SK-N-SH (cell line): ENCODE measurements at regions not wholly inside any gene's neighbourhood (a gene's known extent, or its start where the extent isn't known, plus 50 kb on each side); places are given as distances from the start of the nearest gene placed in this dataset.

Experiments
- CTCF ChIA-PET: fragments of 300-600, 350-600 bp; formaldehyde crosslinking; extraction: SDS; loops from one replicate; lab custom pipeline; 2021; lab: Yijun Ruan, JAX
- POLR2A ChIA-PET: fragments of 350-600 bp; sonication (Branson Sonifier 250); formaldehyde crosslinking; extraction: SDS; loops from one replicate; lab custom pipeline; 2020; ENCODE audit warnings: antibody characterized with exemption, inconsistent platforms; lab: Yijun Ruan, JAX
- DNase-seq: peaks from one replicate; pipeline ENCODE4 v3.0.0; 2012
- H2AFZ ChIP-seq: fragments of 200-600 bp; sonication (generic); 2 replicates; pipeline ENCODE4 v1.8.1; 2016; ENCODE audit warnings: antibody characterized with exemption, mild to moderate bottlenecking, low read depth
- H3F3A ChIP-seq: fragments of 200-600 bp; sonication (generic); replicated peaks from 2 replicates; pipeline ENCODE3; 2016; ENCODE audit warnings: antibody characterized with exemption, mild to moderate bottlenecking; ENCODE audit not compliant: insufficient read depth
- H3K27ac ChIP-seq, 2 experiments: fragments of 200-500 bp in 1 of 2; fragments of 200-600 bp in 1 of 2; sonication (Bioruptor generic) in 1 of 2; sonication (generic), shearing (Covaris generic) in 1 of 2; 2 replicates each; pipeline versions ENCODE4 v1.5.1 to v1.6.1; 2014 to 2016; ENCODE audit warnings: low read depth in 2 of 2, inconsistent platforms in 1 of 2, low read length in 1 of 2, mild to moderate bottlenecking in 1 of 2, mixed read lengths in 1 of 2
- H3K27me3 ChIP-seq: fragments of 200-600 bp; sonication (generic), shearing (Covaris generic); 2 replicates; pipeline ENCODE4 v1.6.1; 2016; ENCODE audit warnings: mixed run types; ENCODE audit not compliant: insufficient read depth
- H3K36me3 ChIP-seq, 2 experiments: fragments of 200-500 bp in 1 of 2; fragments of 200-600 bp in 1 of 2; sonication (Bioruptor generic) in 1 of 2; sonication (generic) in 1 of 2; replicated peaks in 1 of 2; 2 replicates each; pipeline versions ENCODE3 to v1.5.1; 2014 to 2016; ENCODE audit warnings: low read length in 1 of 2, mild to moderate bottlenecking in 1 of 2; ENCODE audit not compliant: insufficient read depth in 2 of 2, control insufficient read depth in 1 of 2
- H3K4me1 ChIP-seq, 2 experiments: fragments of 200-500 bp in 1 of 2; fragments of 200-600 bp in 1 of 2; sonication (Bioruptor generic) in 1 of 2; sonication (generic), shearing (Covaris generic) in 1 of 2; 2 replicates each; pipeline versions ENCODE4 v1.5.1 to v1.6.1; 2014 to 2016; ENCODE audit warnings: low read depth in 1 of 2, low read length in 1 of 2, mixed run types in 1 of 2; ENCODE audit not compliant: insufficient read depth in 2 of 2, control insufficient read depth in 1 of 2
- H3K4me2 ChIP-seq: fragments of 200-600 bp; sonication (generic), shearing (Covaris generic); 2 replicates; pipeline ENCODE4 v1.6.1; 2017; ENCODE audit warnings: mixed run types
- H3K4me3 ChIP-seq, 2 experiments: fragments of 200-500 bp in 1 of 2; fragments of 200-600 bp in 1 of 2; sonication (Bioruptor generic) in 1 of 2; sonication (generic), shearing (Covaris generic) in 1 of 2; 2 replicates each; pipeline versions ENCODE4 v1.5.1 to v1.8.1; 2014 to 2016; ENCODE audit warnings: low read depth in 2 of 2, inconsistent platforms in 1 of 2, low read length in 1 of 2, mild to moderate bottlenecking in 1 of 2, mixed read lengths in 1 of 2, moderate library complexity in 1 of 2
- H3K79me2 ChIP-seq: fragments of 200-600 bp; sonication (generic); 2 replicates; pipeline ENCODE4 v1.8.1; 2017; ENCODE audit warnings: mild to moderate bottlenecking; ENCODE audit not compliant: insufficient read depth
- H3K9ac ChIP-seq: fragments of 200-600 bp; sonication (generic); 2 replicates; pipeline ENCODE4 v1.6.1; 2017; ENCODE audit warnings: mixed run types
- H3K9me2 ChIP-seq: fragments of 200-600 bp; sonication (generic); 2 replicates; pipeline ENCODE4 v1.6.1; 2017; ENCODE audit warnings: mixed run types
- H3K9me3 ChIP-seq: fragments of 200-600 bp; sonication (generic); 2 replicates; pipeline ENCODE4 v1.6.1; 2017; ENCODE audit warnings: mixed run types, mild to moderate bottlenecking, moderate library complexity
- H4K20me1 ChIP-seq: fragments of 200-600 bp; sonication (generic); 2 replicates; pipeline ENCODE4 v1.6.1; 2017; ENCODE audit warnings: mild to moderate bottlenecking, mixed run types; ENCODE audit not compliant: insufficient read depth
- CHD2 ChIP-seq: fragments of 150-350 bp; IDR thresholded peaks from 2 replicates; pipeline ENCODE4 v1.6.1; 2018; ENCODE audit warnings: low read length; ENCODE audit not compliant: partially characterized antibody
- EP300 ChIP-seq, 2 experiments: IDR thresholded peaks; 2 replicates each; pipeline versions ENCODE4 v1.4.0 to v1.6.1; 2012; ENCODE audit warnings: borderline replicate concordance in 1 of 2, low read depth in 1 of 2, low read length in 1 of 2
- FOXJ3 ChIP-seq: sonication (generic); formaldehyde crosslinking; IDR thresholded peaks from 2 replicates; pipeline ENCODE4 v1.5.1; 2020; ENCODE audit warnings: mild to moderate bottlenecking, missing genetic modification reagents
- GABPA ChIP-seq: IDR thresholded peaks from 2 replicates; pipeline ENCODE4 v1.4.0; 2012; ENCODE audit warnings: low read depth, mild to moderate bottlenecking
- GATA2 ChIP-seq: sonication (generic); formaldehyde crosslinking; IDR thresholded peaks from 2 replicates; pipeline ENCODE4 v1.5.0; 2020; ENCODE audit warnings: mild to moderate bottlenecking, missing genetic modification reagents
- NRF1 ChIP-seq: IDR thresholded peaks from 2 replicates; pipeline ENCODE4 v1.6.1; 2012; ENCODE audit warnings: low read depth, mild to moderate bottlenecking, low read length
- RAD21 ChIP-seq: IDR thresholded peaks from 2 replicates; pipeline ENCODE4 v1.6.1; 2012; ENCODE audit warnings: mild to moderate bottlenecking, low read length
- RXRA ChIP-seq: IDR thresholded peaks from 2 replicates; pipeline ENCODE4 v1.4.0; 2012; ENCODE audit warnings: low read depth, mild to moderate bottlenecking, borderline replicate concordance
- TEAD4 ChIP-seq: IDR thresholded peaks from 2 replicates; pipeline ENCODE4 v1.4.0; 2012; ENCODE audit warnings: mild to moderate bottlenecking, borderline replicate concordance; ENCODE audit not compliant: insufficient read depth
- YY1 ChIP-seq: IDR thresholded peaks from 2 replicates; pipeline ENCODE4 v1.4.0; 2012; ENCODE audit warnings: low read depth, mild to moderate bottlenecking
- WGBS: methylation state at CpG from one replicate; pipeline ENCODE4 v1.1.6; 2017; ENCODE audit warnings: low lambda C conversion rate; 5-methylcytosine and 5-hydroxymethylcytosine counted together
- TF ChIP-seq, protein P1 (sequence below): fragments of 200-600 bp; sonication (generic); IDR thresholded peaks from 2 replicates; pipeline ENCODE4 v1.6.1; 2017; ENCODE audit warnings: antibody characterized with exemption, mild to moderate bottlenecking, moderate library complexity
- TF ChIP-seq, protein P2 (sequence below): fragments of 150-350 bp; IDR thresholded peaks from 2 replicates; pipeline ENCODE4 v1.6.1; 2016; ENCODE audit warnings: mild to moderate bottlenecking, low read depth, low read length
- TF ChIP-seq, protein P3 (sequence below): fragments of 150-350 bp; IDR thresholded peaks from 2 replicates; pipeline ENCODE4 v1.6.1; 2017; ENCODE audit warnings: antibody characterized with exemption, low read length, low read depth, borderline replicate concordance

DNA sequence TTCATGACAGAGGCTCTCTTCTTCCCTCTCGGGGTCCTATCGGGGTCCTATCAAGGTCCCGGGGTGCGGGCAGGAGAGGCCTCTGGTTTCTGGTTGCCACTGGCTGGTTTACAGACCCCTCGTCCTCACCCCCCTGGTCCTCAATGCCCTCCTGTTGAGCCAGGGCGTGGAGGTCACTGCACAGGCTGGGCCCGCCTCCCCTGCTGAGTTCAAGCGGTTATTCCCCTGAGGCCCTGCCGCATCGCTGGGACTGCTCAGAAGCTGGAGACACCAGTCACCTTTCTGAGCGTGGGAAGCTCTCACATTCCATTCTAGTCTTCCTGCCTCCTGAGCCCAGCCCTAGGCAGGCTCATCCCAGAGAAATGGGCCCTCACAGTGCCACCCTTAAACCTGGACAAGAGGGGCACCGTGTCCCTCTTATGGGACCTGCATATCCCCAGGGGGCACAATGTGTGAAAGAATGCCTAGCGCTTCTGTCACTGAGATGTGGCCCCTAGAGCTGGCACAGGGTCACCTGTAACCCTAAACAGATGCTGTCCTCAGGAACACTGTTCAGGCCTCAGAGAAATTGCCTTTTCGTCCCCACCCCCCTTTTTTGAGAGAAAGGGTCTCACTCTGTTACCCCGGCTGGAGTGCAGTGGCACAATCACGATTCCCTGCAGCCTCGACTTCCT, 177.7 kb upstream of the RGS6 start:
- no peaks in the 10 kb centered on the region for H3K27me3 ChIP-seq
- no peak overlapping the region for H3K27ac ChIP-seq
- H3K4me2 ChIP-seq, result no peak overlapping the region
- H3K9ac ChIP-seq, result no peak overlapping the region
- CTCF ChIA-PET, result interaction anchor here (0.9 to 10.8 kb wide), 6 partner anchors 12 to 654 kb away, joined by 3 to 198 read pairs (median 8); no protein-coding TSS in a partner anchor
- DNase-seq, result no peak
- H3K36me3 ChIP-seq, result no peaks in the 10 kb centered on the region
- no peaks in the 10 kb centered on the region for H3K9me3 ChIP-seq
- POLR2A ChIA-PET, result no interaction called here
- no peaks in the 10 kb centered on the region for H4K20me1 ChIP-seq
- no peaks in the 10 kb centered on the region for H3K9me2 ChIP-seq
- no peak overlapping the region for H2AFZ ChIP-seq
- H3K79me2 ChIP-seq, result no peaks in the 10 kb centered on the region
- peaks cover 5 to 6% of the 10 kb centered on the region in 2 experiments; a peak in 2 of 4 replicates for H3K4me1 ChIP-seq
- 86% methylated on average over 8 of the region's 17 CpGs for WGBS
- H3F3A ChIP-seq, result peaks cover 5% of the 10 kb centered on the region
- no peak overlapping the region for H3K4me3 ChIP-seq
- TF ChIP-seq, protein P1, sequence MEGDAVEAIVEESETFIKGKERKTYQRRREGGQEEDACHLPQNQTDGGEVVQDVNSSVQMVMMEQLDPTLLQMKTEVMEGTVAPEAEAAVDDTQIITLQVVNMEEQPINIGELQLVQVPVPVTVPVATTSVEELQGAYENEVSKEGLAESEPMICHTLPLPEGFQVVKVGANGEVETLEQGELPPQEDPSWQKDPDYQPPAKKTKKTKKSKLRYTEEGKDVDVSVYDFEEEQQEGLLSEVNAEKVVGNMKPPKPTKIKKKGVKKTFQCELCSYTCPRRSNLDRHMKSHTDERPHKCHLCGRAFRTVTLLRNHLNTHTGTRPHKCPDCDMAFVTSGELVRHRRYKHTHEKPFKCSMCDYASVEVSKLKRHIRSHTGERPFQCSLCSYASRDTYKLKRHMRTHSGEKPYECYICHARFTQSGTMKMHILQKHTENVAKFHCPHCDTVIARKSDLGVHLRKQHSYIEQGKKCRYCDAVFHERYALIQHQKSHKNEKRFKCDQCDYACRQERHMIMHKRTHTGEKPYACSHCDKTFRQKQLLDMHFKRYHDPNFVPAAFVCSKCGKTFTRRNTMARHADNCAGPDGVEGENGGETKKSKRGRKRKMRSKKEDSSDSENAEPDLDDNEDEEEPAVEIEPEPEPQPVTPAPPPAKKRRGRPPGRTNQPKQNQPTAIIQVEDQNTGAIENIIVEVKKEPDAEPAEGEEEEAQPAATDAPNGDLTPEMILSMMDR, result no peak
- TF ChIP-seq GATA2 (CRISPR knock-in tag), result no peak
- TF ChIP-seq TEAD4, result no peak
- no peak for TF ChIP-seq RAD21
- no peak for TF ChIP-seq NRF1
- TF ChIP-seq, protein P2, sequence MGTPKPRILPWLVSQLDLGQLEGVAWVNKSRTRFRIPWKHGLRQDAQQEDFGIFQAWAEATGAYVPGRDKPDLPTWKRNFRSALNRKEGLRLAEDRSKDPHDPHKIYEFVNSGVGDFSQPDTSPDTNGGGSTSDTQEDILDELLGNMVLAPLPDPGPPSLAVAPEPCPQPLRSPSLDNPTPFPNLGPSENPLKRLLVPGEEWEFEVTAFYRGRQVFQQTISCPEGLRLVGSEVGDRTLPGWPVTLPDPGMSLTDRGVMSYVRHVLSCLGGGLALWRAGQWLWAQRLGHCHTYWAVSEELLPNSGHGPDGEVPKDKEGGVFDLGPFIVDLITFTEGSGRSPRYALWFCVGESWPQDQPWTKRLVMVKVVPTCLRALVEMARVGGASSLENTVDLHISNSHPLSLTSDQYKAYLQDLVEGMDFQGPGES, result no peak

DNA sequence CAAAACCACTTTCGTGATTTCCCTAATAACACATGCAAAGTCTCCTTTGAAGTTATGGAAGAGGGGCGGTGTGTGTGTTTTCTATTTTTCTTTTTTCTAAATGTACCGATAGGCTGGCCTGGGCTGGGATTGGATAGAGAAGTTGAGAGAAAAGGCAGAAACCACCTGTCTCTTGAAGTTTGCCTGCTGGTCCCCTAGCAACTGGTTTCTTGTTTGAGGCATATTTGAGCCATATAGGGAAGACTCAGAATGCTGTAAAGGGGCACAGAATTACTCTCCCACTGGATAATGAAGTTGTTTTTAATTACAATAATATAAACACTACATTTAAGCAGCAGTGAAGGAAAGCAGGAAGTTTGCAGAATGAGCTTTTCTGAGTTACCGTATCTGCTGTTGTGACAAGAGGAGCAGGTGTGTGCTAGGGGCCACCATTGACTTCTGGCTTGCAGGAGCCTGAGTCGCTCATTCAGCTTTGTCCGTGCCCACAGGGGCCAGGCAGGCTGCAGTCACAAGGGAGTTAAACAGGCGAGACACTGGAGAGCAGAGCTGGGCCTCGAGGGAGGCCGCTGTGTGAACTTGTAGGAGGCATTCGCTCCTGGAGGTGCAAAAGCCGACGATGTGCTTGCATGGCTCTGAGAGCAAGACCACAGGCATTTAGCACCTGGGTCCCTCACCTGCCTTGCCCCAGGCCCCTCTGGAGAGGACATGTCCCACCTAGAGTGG, 173.8 kb upstream of the RGS6 start:
- H3F3A ChIP-seq, result peaks cover 5% of the 10 kb centered on the region
- H3K9me2 ChIP-seq, result no peaks in the 10 kb centered on the region
- no peak overlapping the region for H3K4me3 ChIP-seq
- TF ChIP-seq, protein P1, result no peak
- no peak for TF ChIP-seq GABPA
- TF ChIP-seq, protein P3, sequence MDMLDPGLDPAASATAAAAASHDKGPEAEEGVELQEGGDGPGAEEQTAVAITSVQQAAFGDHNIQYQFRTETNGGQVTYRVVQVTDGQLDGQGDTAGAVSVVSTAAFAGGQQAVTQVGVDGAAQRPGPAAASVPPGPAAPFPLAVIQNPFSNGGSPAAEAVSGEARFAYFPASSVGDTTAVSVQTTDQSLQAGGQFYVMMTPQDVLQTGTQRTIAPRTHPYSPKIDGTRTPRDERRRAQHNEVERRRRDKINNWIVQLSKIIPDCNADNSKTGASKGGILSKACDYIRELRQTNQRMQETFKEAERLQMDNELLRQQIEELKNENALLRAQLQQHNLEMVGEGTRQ, result no peak
- TF ChIP-seq CHD2, result no peak
- no peak for TF ChIP-seq NRF1
- TF ChIP-seq GATA2 (CRISPR knock-in tag), result no peak
- no peak for TF ChIP-seq YY1
- TF ChIP-seq RXRA, result no peak
- TF ChIP-seq FOXJ3, result no peak
- no peak for TF ChIP-seq EP300 (IDR thresholded peaks at IDR 0.05; ENCODE audit: borderline replicate concordance in 1 of 2, low read depth in 1 of 2, low read length in 1 of 2)
- no peak overlapping the region for H2AFZ ChIP-seq
- no peaks in the 10 kb centered on the region for H3K79me2 ChIP-seq
- H3K9me3 ChIP-seq, result no peaks in the 10 kb centered on the region
- ChIA-PET CTCF (interaction anchor here (0.8 to 1.2 kb wide), 3 partner anchors 97 to 620 kb away, joined by 3 to 5 read pairs (median 3); no protein-coding TSS in a partner anchor), POLR2A (no interaction called here)
- no peaks in the 10 kb centered on the region for H4K20me1 ChIP-seq
- peaks cover 0 to 2% of the 10 kb centered on the region in 2 experiments; a peak in 1 of 4 replicates for H3K4me1 ChIP-seq
- H3K36me3 ChIP-seq, result no peaks in the 10 kb centered on the region
- no peak overlapping the region for H3K9ac ChIP-seq
- no peak for DNase-seq
- no peak overlapping the region for H3K4me2 ChIP-seq
- no peaks in the 10 kb centered on the region; the same call in 1 of the 2 replicates for H3K27me3 ChIP-seq
- WGBS, result 75% methylated on average over 7 of the region's 12 CpGs
- H3K27ac ChIP-seq, result no peak overlapping the region
